K562 (cell line): ENCODE measurements at regions not wholly inside any gene's neighbourhood (a gene's known extent, or its start where the extent isn't known, plus 50 kb on each side); places are given as distances from the start of the nearest gene placed in this dataset.

ENCODE experiments used
- ATAC-seq: fragments of 200-7000 bp; cut with Tn5 transposase; 3 replicates; pipeline ENCODE4 v1.9.1; 2020; ENCODE audit warnings: moderate library complexity
- BruUV-seq: library from RNA; stranded (reverse); fragments of 400-500 nt; replicated peaks from 2 replicates; lab custom pipeline; 2021; lab: Mats Ljungman, UMichigan
- CTCF ChIA-PET: fragments of 300-600 bp; formaldehyde crosslinking; extraction: SDS; loops from one replicate; lab custom pipeline; 2021; ENCODE audit warnings: low intra/inter-chr PET ratio; lab: Yijun Ruan, JAX
- POLR2A ChIA-PET: fragments of 300-600, 350-650 bp; sonication (Branson Sonifier 250); formaldehyde crosslinking; extraction: SDS; loops from one replicate; lab custom pipeline; 2021; ENCODE audit warnings: antibody characterized with exemption, inconsistent platforms; lab: Yijun Ruan, JAX
- DNase-seq, 4 experiments: peaks; one replicate each; pipeline versions ENCODE4 v3.0.0 to v3.0.0-alpha.2; 2011 to 2018; ENCODE audit warnings: low spot score in 3 of 4, mixed read lengths in 3 of 4; ENCODE audit errors: extremely low read depth in 1 of 4
- FAIRE-seq: peaks from 2 replicates; lab custom pipeline; 2011; peaks lifted over from hg19 to GRCh38; lab: Jason Lieb, UNC
- H2AFZ ChIP-seq: 2 replicates; pipeline ENCODE4 v1.6.0; 2011; ENCODE audit warnings: low read depth, low read length, control low read depth, inconsistent platforms
- H3K27ac ChIP-seq: fragments of 200-600 bp; 3 replicates; pipeline ENCODE4 v1.8.0; 2011; ENCODE audit warnings: low read depth, mild to moderate bottlenecking, control low read depth, inconsistent platforms, low read length, moderate library complexity, mixed read lengths; ENCODE audit errors: extremely low read depth
- H3K27me3 ChIP-seq, 2 experiments: fragments of 300-600 bp in 1 of 2; 2 replicates in 1 of 2; 3 replicates in 1 of 2; pipeline versions ENCODE4 v1.6.0 to v1.8.0; 2011; ENCODE audit warnings: inconsistent platforms in 2 of 2, low read length in 2 of 2, mild to moderate bottlenecking in 1 of 2, mixed read lengths in 1 of 2, moderate library complexity in 1 of 2; ENCODE audit not compliant: control insufficient read depth in 2 of 2, insufficient read depth in 2 of 2
- H3K36me3 ChIP-seq: fragments of 300-600 bp; 3 replicates; pipeline ENCODE4 v1.8.0; 2011; ENCODE audit warnings: mild to moderate bottlenecking, low read length, inconsistent platforms; ENCODE audit not compliant: control insufficient read depth, insufficient read depth
- H3K4me1 ChIP-seq, 2 experiments: fragments of 200-600 bp in 1 of 2; replicated peaks in 1 of 2; 2 replicates in 1 of 2; 3 replicates in 1 of 2; pipeline versions ENCODE4 v1.5.1 to v1.8.0; 2011; ENCODE audit warnings: inconsistent platforms in 2 of 2, low read length in 2 of 2, mild to moderate bottlenecking in 1 of 2, mixed read lengths in 1 of 2, moderate library complexity in 1 of 2; ENCODE audit not compliant: control insufficient read depth in 2 of 2, insufficient read depth in 2 of 2
- H3K4me2 ChIP-seq: 2 replicates; pipeline ENCODE4 v1.6.1; 2011; ENCODE audit warnings: low read length, control low read depth, inconsistent platforms, mixed read lengths; ENCODE audit not compliant: insufficient read depth
- H3K4me3 ChIP-seq: fragments of 200-600 bp; sonication (generic), shearing (Covaris generic); 2 replicates; pipeline ENCODE4 v1.5.1; 2016; ENCODE audit warnings: control low read depth, inconsistent platforms
- H3K79me2 ChIP-seq: fragments of 200-600 bp; 3 replicates; pipeline ENCODE4 v1.8.0; 2011; ENCODE audit warnings: low read length, inconsistent platforms; ENCODE audit not compliant: control insufficient read depth, insufficient read depth
- H3K9ac ChIP-seq, 2 experiments: 2 replicates each; pipeline versions ENCODE4 v1.6.0 to v1.6.1; 2011; ENCODE audit warnings: low read depth in 2 of 2, low read length in 2 of 2, control low read depth in 1 of 2, inconsistent platforms in 1 of 2, mild to moderate bottlenecking in 1 of 2, mixed read lengths in 1 of 2; ENCODE audit not compliant: insufficient read depth in 1 of 2
- H3K9me1 ChIP-seq: one replicate; pipeline ENCODE4 v1.6.0; 2011; ENCODE audit warnings: inconsistent platforms, mild to moderate bottlenecking, low read length, moderate library complexity; ENCODE audit not compliant: control insufficient read depth, insufficient read depth
- H3K9me3 ChIP-seq: replicated peaks from 2 replicates; pipeline ENCODE4 v1.5.1; 2011; ENCODE audit warnings: low read depth, low read length, inconsistent platforms; ENCODE audit not compliant: control insufficient read depth, insufficient read depth
- H4K20me1 ChIP-seq: replicated peaks from 2 replicates; pipeline ENCODE4 v1.6.1; 2011; ENCODE audit warnings: low read length, inconsistent platforms, mixed read lengths; ENCODE audit not compliant: control insufficient read depth, insufficient read depth
- ARNT ChIP-seq, 2 experiments: fragments of 450-650 bp; IDR thresholded peaks; 2 replicates each; pipeline ENCODE4 v1.6.1; 2016; ENCODE audit warnings: mild to moderate bottlenecking in 1 of 2
- KHSRP ChIP-seq: fragments of 450-650 bp; IDR thresholded peaks from 2 replicates; pipeline ENCODE4 v1.6.1; 2017
- MCM3 ChIP-seq: fragments of 450-650 bp; IDR thresholded peaks from 2 replicates; pipeline ENCODE4 v1.6.1; 2016
- RCOR1 ChIP-seq, 2 experiments: IDR thresholded peaks; 2 replicates each; pipeline ENCODE4 v1.6.1; 2012; ENCODE audit warnings: low read depth in 2 of 2, low read length in 2 of 2, borderline replicate concordance in 1 of 2, improper control_type of control experiment in 1 of 2
- SMAD3 ChIP-seq: fragments of 450-650 bp; formaldehyde crosslinking; conservative IDR thresholded peaks from 2 replicates; pipeline ENCODE4 v1.4.0; 2020; ENCODE audit warnings: mild to moderate bottlenecking
- SMAD4 ChIP-seq: fragments of 250-450 bp; sonication (Bioruptor Pico); conservative IDR thresholded peaks from 2 replicates; pipeline ENCODE4 v1.8.0; 2021; ENCODE audit warnings: inconsistent platforms, mild to moderate bottlenecking, moderate library complexity
- TFAP4 ChIP-seq: sonication (generic); formaldehyde crosslinking; IDR thresholded peaks from 2 replicates; pipeline ENCODE4 v1.8.0; 2022; ENCODE audit warnings: missing genetic modification reagents, mild to moderate bottlenecking, moderate library complexity, borderline replicate concordance
- WGBS: fragments of 100-300 bp; shearing (Covaris generic); methylation state at CpG from one replicate; pipeline ENCODE4 v1.1.6; 2016; ENCODE audit warnings: low coverage, mixed read lengths; ENCODE audit not compliant: insufficient coverage; ENCODE audit errors: missing lambda C conversion rate; 5-methylcytosine and 5-hydroxymethylcytosine counted together
- in situ Hi-C: fragments of 300-500 bp; cut with MboI; formaldehyde crosslinking; loops from 4 replicates; pipeline ENCODE4 v1.15.0; 2018; ENCODE audit warnings: inconsistent platforms, mixed read lengths
- intact Hi-C: fragments of 100-400 bp; cut with micrococcal nuclease; formaldehyde crosslinking; loops from 2 replicates; pipeline ENCODE4 v1.14.2; 2022

- Histone ChIP-seq H3K4me3 (no peak overlapping the region), H3K9me3 (no peaks in the 10 kb centered on the region), H3K9ac (no peak overlapping the region), H3K79me2 (no peaks in the 10 kb centered on the region), H3K4me2 (no peak overlapping the region), H2AFZ (no peak overlapping the region), H4K20me1 (no peaks in the 10 kb centered on the region), H3K27me3 (no peaks in the 10 kb centered on the region), H3K36me3 (no peaks in the 10 kb centered on the region), H3K9me1 (no peaks in the 10 kb centered on the region), H3K4me1 (no peaks in the 10 kb centered on the region), H3K27ac (no peak overlapping the region)
- CTCF ChIA-PET = no interaction called here
- no peak for FAIRE-seq
- DNase-seq = no peak
- 0% methylated on average over 2 of the region's 2 CpGs for WGBS
- intact Hi-C loops = no loop called here
- ATAC-seq = no peak
- no TSS peak for BruUV-seq
- TF ChIP-seq TFAP4 (no peak), KHSRP (no peak), ARNT (IDR thresholded peaks at IDR 0.05) (no peak), SMAD3 (CRISPR knock-in tag) (no peak)
- POLR2A ChIA-PET = no interaction called here
- in situ Hi-C loops = no loop called here
Observed at GRCh38 chr1:94661431-94661932, 119.9 kb upstream of the F3 start.

- Histone ChIP-seq H3K36me3 (no peaks in the 10 kb centered on the region), H2AFZ (no peak overlapping the region)
- DNase-seq (no peak), ATAC-seq (no peak)
- intact Hi-C loops = no loop called here
- TF ChIP-seq RCOR1 (IDR thresholded peaks at IDR 0.05; ENCODE audit: borderline replicate concordance in 1 of 2, low read depth in 2 of 2, low read length in 2 of 2) (no peak), SMAD4 (no peak), MCM3 (no peak)
- TF ChIP-seq, all 486 proteins: peak for 0
- ChIA-PET POLR2A (no interaction called here), CTCF (no interaction called here)
- no peaks in the 10 kb centered on the region for H3K4me1 ChIP-seq
- H4K20me1 ChIP-seq = no peaks in the 10 kb centered on the region
- H3K4me3 ChIP-seq = no peak overlapping the region
- H3K9me1 ChIP-seq = no peaks in the 10 kb centered on the region
- H3K27ac ChIP-seq = no peak overlapping the region
- no TSS peak for BruUV-seq
- no peaks in the 10 kb centered on the region for H3K79me2 ChIP-seq
- no peaks in the 10 kb centered on the region for H3K9me3 ChIP-seq
- FAIRE-seq = no peak
- H3K4me2 ChIP-seq = no peak overlapping the region
- H3K27me3 ChIP-seq = no peaks in the 10 kb centered on the region; a peak in 1 of 5 replicates
- H3K9ac ChIP-seq = no peak overlapping the region
- in situ Hi-C loops = no loop called here
Observed at GRCh38 chr1:94660994-94661393, 119.4 kb upstream of the F3 start.
